B cell (primary cell): ENCODE measurements at regions not wholly inside any gene's neighbourhood (a gene's known extent, or its start where the extent isn't known, plus 50 kb on each side); places are given as distances from the start of the nearest gene placed in this dataset.

ENCODE experiments used
- ATAC-seq: fragments of 200-7000 bp; cut with Tn5 transposase; one replicate; pipeline ENCODE4 v1.10.0; 2021; ENCODE audit warnings: low read depth, mild to moderate bottlenecking, moderate number of reproducible peaks, moderate library complexity
- CTCF ChIA-PET: fragments of 350-600 bp; sonication (Branson Sonifier 250); formaldehyde crosslinking; loops from one replicate; lab custom pipeline; 2021; ENCODE audit warnings: antibody characterized with exemption, inconsistent platforms; lab: Charles Lee
- POLR2A ChIA-PET: fragments of 350-600 bp; sonication (Branson Sonifier 250); formaldehyde crosslinking; loops from one replicate; lab custom pipeline; 2021; ENCODE audit warnings: antibody characterized with exemption; lab: Charles Lee
- DNase-seq: peaks from one replicate; pipeline ENCODE4 v3.0.0; 2013
- H2AFZ ChIP-seq: 2 replicates; pipeline ENCODE4 v1.6.1; 2012; ENCODE audit warnings: mild to moderate bottlenecking, low read depth, low read length; ENCODE audit not compliant: insufficient read depth, poor library complexity, severe bottlenecking
- H3K27ac ChIP-seq, 2 donors: 1 replicate in 1 of 2; 2 replicates in 1 of 2; pipeline ENCODE4 v1.5.1; 2012 to 2013; ENCODE audit warnings: low read length in 2 of 2, mild to moderate bottlenecking in 2 of 2, moderate library complexity in 1 of 2
- H3K27me3 ChIP-seq, 4 experiments: fragments of 200-600 bp in 1 of 4; sonication (generic) in 1 of 4; replicated peaks in 1 of 4; 1 replicate in 2 of 4; 2 replicates in 2 of 4; pipeline versions ENCODE4 v1.6.1 to v1.7.0; 2013 to 2016; ENCODE audit warnings: low read length in 3 of 4, mild to moderate bottlenecking in 2 of 4, mixed read lengths in 1 of 4, moderate library complexity in 1 of 4; ENCODE audit not compliant: insufficient read depth in 4 of 4, control insufficient read depth in 3 of 4; ENCODE audit errors: control extremely low read depth in 1 of 4
- H3K36me3 ChIP-seq, 2 experiments: replicated peaks in 1 of 2; 1 replicate in 1 of 2; 2 replicates in 1 of 2; pipeline versions ENCODE4 v1.6.1 to v1.7.1; 2013; ENCODE audit warnings: low read length in 1 of 2; ENCODE audit not compliant: insufficient read depth in 2 of 2, control insufficient read depth in 1 of 2; ENCODE audit errors: control extremely low read depth in 1 of 2, extremely low read depth in 1 of 2
- H3K4me1 ChIP-seq, 2 donors: fragments of 200-600 bp in 1 of 2; sonication (generic) in 1 of 2; 1 replicate in 1 of 2; 2 replicates in 1 of 2; pipeline versions ENCODE4 v1.5.1 to v1.6.1; 2013 to 2017; ENCODE audit warnings: low read length in 2 of 2; ENCODE audit not compliant: control insufficient read depth in 2 of 2, insufficient read depth in 2 of 2
- H3K4me2 ChIP-seq: replicated peaks from 2 replicates; pipeline ENCODE3; 2012; ENCODE audit warnings: mild to moderate bottlenecking, low read depth, low read length; ENCODE audit not compliant: poor library complexity, severe bottlenecking
- H3K4me3 ChIP-seq, 5 experiments: fragments of 200-600 bp in 1 of 5; sonication (generic) in 1 of 5; 1 replicate in 3 of 5; 2 replicates in 2 of 5; pipeline versions ENCODE4 v1.5.1 to v1.7.0; 2011 to 2016; ENCODE audit warnings: low read length in 4 of 5, mild to moderate bottlenecking in 4 of 5, low read depth in 2 of 5, control low read depth in 1 of 5, moderate library complexity in 1 of 5; ENCODE audit not compliant: insufficient read depth in 1 of 5; ENCODE audit errors: control extremely low read depth in 1 of 5, extremely low read depth in 1 of 5
- H3K79me2 ChIP-seq: fragments of 200-600 bp; sonication (generic); one replicate; pipeline ENCODE4 v1.6.0; 2016; ENCODE audit warnings: low read length; ENCODE audit not compliant: control insufficient read depth, insufficient read depth
- H3K9ac ChIP-seq: fragments of 200-600 bp; sonication (generic); 2 replicates; pipeline ENCODE4 v1.6.1; 2017; ENCODE audit warnings: mild to moderate bottlenecking, low read length, moderate library complexity
- H3K9me3 ChIP-seq, 3 donors: one replicate each; pipeline versions ENCODE4 v1.6.1 to v1.7.1; 2013; ENCODE audit warnings: low read length in 2 of 3; ENCODE audit not compliant: control insufficient read depth in 2 of 3, insufficient read depth in 1 of 3; ENCODE audit errors: control extremely low read depth in 1 of 3
- H4K20me1 ChIP-seq: 2 replicates; pipeline ENCODE4 v1.6.0; 2012; ENCODE audit warnings: mild to moderate bottlenecking, low read length; ENCODE audit not compliant: insufficient read depth, control insufficient read depth, poor library complexity, severe bottlenecking
- H3K27ac Mint-ChIP-seq: one replicate; pipeline ENCODE4 v1.8.0; 2021; ENCODE audit warnings: mixed read lengths
- H3K27me3 Mint-ChIP-seq: one replicate; pipeline ENCODE4 v1.8.0; 2021; ENCODE audit warnings: mixed read lengths
- H3K4me1 Mint-ChIP-seq: one replicate; pipeline ENCODE4 v1.8.0; 2021; ENCODE audit warnings: mixed read lengths
- H3K4me3 Mint-ChIP-seq: one replicate; pipeline ENCODE4 v1.8.0; 2021; ENCODE audit warnings: mixed read lengths
- H3K9me3 Mint-ChIP-seq: one replicate; pipeline ENCODE4 v1.8.0; 2022; ENCODE audit warnings: mixed read lengths; ENCODE audit not compliant: insufficient read depth
- EZH2 ChIP-seq: IDR thresholded peaks from 2 replicates; pipeline ENCODE4 v1.6.1; 2012; ENCODE audit warnings: borderline replicate concordance, low read depth, mild to moderate bottlenecking, moderate library complexity, low read length; ENCODE audit not compliant: insufficient read depth, poor library complexity, severe bottlenecking
- WGBS: methylation state at CpG from one replicate; pipeline ENCODE4 v1.1.5; 2013; ENCODE audit warnings: missing lambda C conversion rate; ENCODE audit not compliant: insufficient coverage; 5-methylcytosine and 5-hydroxymethylcytosine counted together
- intact Hi-C: fragments of 100-400 bp; cut with micrococcal nuclease; formaldehyde crosslinking; loops from one replicate; pipeline ENCODE4 v1.10.0; 2022
- TF ChIP-seq, protein P1 (sequence below): fragments of 200-600 bp; IDR thresholded peaks from one replicate; pipeline ENCODE4 v1.8.0; 2022; ENCODE audit warnings: antibody characterized with exemption, mild to moderate bottlenecking

DNA sequence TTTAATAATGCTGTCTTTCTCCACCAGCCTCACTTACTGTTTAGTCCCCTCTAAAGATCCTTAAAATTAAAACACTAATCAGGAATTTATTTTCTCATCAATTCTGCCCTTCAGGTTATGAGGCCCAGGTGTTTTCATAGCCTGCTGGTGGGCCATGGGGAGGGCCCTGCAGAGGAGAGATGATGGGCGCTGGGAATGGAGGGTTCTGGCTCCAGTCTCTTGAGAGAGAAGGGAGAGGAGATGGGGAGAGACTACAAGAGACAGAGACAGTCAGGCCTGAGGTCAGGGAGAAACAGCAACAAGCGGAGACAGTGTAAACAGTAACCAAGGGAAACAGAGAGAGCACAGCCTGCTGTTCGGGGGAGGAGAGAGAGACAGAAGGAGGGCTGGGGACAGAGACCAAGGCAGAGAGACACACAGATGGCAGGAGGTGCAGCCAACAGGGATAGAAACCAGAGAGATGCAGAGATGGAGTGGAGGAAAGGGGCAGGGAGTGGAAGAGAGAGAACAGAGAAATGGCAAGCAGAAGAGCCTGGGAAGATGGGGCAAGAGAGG is 187.3 kb upstream of the SYT13 start:
- Mint-ChIP-seq H3K4me1 (no peaks in the 10 kb centered on the region), H3K27ac (no peak overlapping the region), H3K27me3 (peaks cover 20% of the 10 kb centered on the region), H3K4me3 (no peak overlapping the region), H3K9me3 (no peaks in the 10 kb centered on the region)
- no peak overlapping the region for H3K27ac ChIP-seq
- no peaks in the 10 kb centered on the region for H3K79me2 ChIP-seq
- intact Hi-C loops: no loop called here
- WGBS: 80% methylated on average over 3 of the region's 3 CpGs
- ATAC-seq (no peak), DNase-seq (no peak)
- no peaks in the 10 kb centered on the region for H3K9me3 ChIP-seq
- peaks cover 0 to 3% (median 0%) of the 10 kb centered on the region in 4 experiments for H3K27me3 ChIP-seq
- H2AFZ ChIP-seq: no peak overlapping the region
- H3K4me2 ChIP-seq: no peak overlapping the region
- ChIA-PET POLR2A (no interaction called here), CTCF (no interaction called here)
- no peak overlapping the region for H3K4me3 ChIP-seq
- H4K20me1 ChIP-seq: no peaks in the 10 kb centered on the region
- H3K36me3 ChIP-seq: no peaks in the 10 kb centered on the region
- no peaks in the 10 kb centered on the region for H3K4me1 ChIP-seq
- TF ChIP-seq, protein P1, sequence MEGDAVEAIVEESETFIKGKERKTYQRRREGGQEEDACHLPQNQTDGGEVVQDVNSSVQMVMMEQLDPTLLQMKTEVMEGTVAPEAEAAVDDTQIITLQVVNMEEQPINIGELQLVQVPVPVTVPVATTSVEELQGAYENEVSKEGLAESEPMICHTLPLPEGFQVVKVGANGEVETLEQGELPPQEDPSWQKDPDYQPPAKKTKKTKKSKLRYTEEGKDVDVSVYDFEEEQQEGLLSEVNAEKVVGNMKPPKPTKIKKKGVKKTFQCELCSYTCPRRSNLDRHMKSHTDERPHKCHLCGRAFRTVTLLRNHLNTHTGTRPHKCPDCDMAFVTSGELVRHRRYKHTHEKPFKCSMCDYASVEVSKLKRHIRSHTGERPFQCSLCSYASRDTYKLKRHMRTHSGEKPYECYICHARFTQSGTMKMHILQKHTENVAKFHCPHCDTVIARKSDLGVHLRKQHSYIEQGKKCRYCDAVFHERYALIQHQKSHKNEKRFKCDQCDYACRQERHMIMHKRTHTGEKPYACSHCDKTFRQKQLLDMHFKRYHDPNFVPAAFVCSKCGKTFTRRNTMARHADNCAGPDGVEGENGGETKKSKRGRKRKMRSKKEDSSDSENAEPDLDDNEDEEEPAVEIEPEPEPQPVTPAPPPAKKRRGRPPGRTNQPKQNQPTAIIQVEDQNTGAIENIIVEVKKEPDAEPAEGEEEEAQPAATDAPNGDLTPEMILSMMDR: no peak
- no peak overlapping the region for H3K9ac ChIP-seq

DNA sequence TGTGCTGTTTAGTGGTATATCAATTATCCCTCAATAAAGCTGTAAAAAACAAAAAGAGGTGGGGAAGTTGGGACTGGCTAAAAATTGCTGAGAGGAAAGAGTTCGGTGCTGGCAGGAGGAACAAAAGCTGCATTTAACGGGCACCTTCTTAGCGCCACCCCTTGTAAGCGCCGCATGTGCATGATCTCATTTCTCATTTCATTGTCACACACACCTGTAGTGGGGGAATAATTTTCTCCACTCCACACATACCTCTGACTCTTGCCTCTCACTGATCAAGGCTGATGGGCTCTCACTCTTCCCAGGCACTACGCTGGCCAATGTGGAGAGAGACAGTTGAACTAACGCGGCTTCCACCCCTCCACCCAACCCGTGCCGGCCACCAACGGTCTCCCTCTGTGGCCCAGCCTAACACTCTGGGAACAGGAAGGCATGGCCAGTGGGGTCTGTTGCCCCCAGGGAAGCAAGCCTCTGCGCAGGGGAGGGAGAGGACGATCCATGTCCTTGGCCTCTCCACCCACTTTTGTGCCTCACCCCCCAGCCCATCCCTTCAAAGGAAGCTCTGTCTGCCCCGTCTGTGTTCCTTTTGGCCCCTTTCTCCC is 186.7 kb upstream of the SYT13 start:
- Histone ChIP-seq H3K9ac (no peak overlapping the region), H3K4me2 (no peak overlapping the region), H3K36me3 (no peaks in the 10 kb centered on the region), H3K4me3 (no peak overlapping the region), H3K27ac (no peak overlapping the region), H3K79me2 (no peaks in the 10 kb centered on the region), H3K27me3 (peaks cover 0 to 6% (median 0%) of the 10 kb centered on the region in 4 experiments), H3K4me1 (no peaks in the 10 kb centered on the region), H4K20me1 (no peaks in the 10 kb centered on the region), H2AFZ (no peak overlapping the region), H3K9me3 (no peaks in the 10 kb centered on the region)
- ChIA-PET POLR2A (no interaction called here), CTCF (no interaction called here)
- intact Hi-C loops: no loop called here
- Mint-ChIP-seq H3K27me3 (peaks cover 14% of the 10 kb centered on the region), H3K4me3 (no peak overlapping the region), H3K4me1 (no peaks in the 10 kb centered on the region), H3K27ac (no peak overlapping the region), H3K9me3 (no peaks in the 10 kb centered on the region)
- no peak for DNase-seq
- WGBS: 75% methylated on average over 6 of the region's 14 CpGs
- no peak for TF ChIP-seq EZH2
- TF ChIP-seq, protein P1: no peak
- ATAC-seq: no peak
